GM19463 (cell line): ENCODE measurements at regions not wholly inside any gene's neighbourhood (a gene's known extent, or its start where the extent isn't known, plus 50 kb on each side); places are given as distances from the start of the nearest gene placed in this dataset.
"Not testable (repeated sequence)": the region's sequence is repeated elsewhere in the genome, so short reads cannot be mapped to it uniquely, and the experiment has no call there.

ENCODE experiments used
- ATAC-seq: cut with Tn5 transposase; IDR thresholded peaks from one replicate; pipeline ENCODE4 v1.9.1; 2021; ENCODE audit warnings: mild to moderate bottlenecking, moderate library complexity; ENCODE audit not compliant: unreplicated experiment

- ATAC-seq, result no peak
Observed at GRCh38 chr4:167802463-167803212, 289.7 kb upstream of the ANXA10 start.

GRCh38 chr4:167811958-167812357, 280.4 kb upstream of the ANXA10 start:
- ATAC-seq, result no peak

- ATAC-seq, result no peak
Observed at GRCh38 chr4:167826281-167826680, 266.1 kb upstream of the ANXA10 start.

GRCh38 chr4:167831855-167832254, 260.5 kb upstream of the ANXA10 start:
- ATAC-seq, result no peak

GRCh38 chr4:167838686-167839085, 253.7 kb upstream of the ANXA10 start:
- no peak for ATAC-seq

GRCh38 chr4:167842487-167842886, 249.8 kb upstream of the ANXA10 start:
- no peak for ATAC-seq

- no peak for ATAC-seq
Observed at GRCh38 chr4:167854881-167855280, 237.5 kb upstream of the ANXA10 start.

- not testable (repeated sequence) for ATAC-seq
Observed at GRCh38 chr4:167858127-167858526, 234.2 kb upstream of the ANXA10 start.

- ATAC-seq, result no peak
Observed at GRCh38 chr4:167867191-167867590, 225.1 kb upstream of the ANXA10 start.

GRCh38 chr4:167868163-167868562, 224.2 kb upstream of the ANXA10 start:
- no peak for ATAC-seq

- no peak for ATAC-seq
Observed at GRCh38 chr4:167873496-167873895, 218.8 kb upstream of the ANXA10 start.

- not testable (repeated sequence) for ATAC-seq
Observed at GRCh38 chr4:167876091-167876490, 216.2 kb upstream of the ANXA10 start.

GRCh38 chr4:167877826-167878225, 214.5 kb upstream of the ANXA10 start:
- not testable (repeated sequence) for ATAC-seq

GRCh38 chr4:167883266-167883665, 209.1 kb upstream of the ANXA10 start:
- ATAC-seq, result no peak

GRCh38 chr4:167885071-167885470, 207.3 kb upstream of the ANXA10 start:
- no peak for ATAC-seq

- no peak for ATAC-seq
Observed at GRCh38 chr4:167885872-167886271, 206.5 kb upstream of the ANXA10 start.

GRCh38 chr4:167887726-167888125, 204.6 kb upstream of the ANXA10 start:
- ATAC-seq, result no peak

- no peak for ATAC-seq
Observed at GRCh38 chr4:167890226-167890625, 202.1 kb upstream of the ANXA10 start.

GRCh38 chr4:167893531-167893930, 198.8 kb upstream of the ANXA10 start:
- ATAC-seq, result no peak

GRCh38 chr4:167896260-167896659, 196.1 kb upstream of the ANXA10 start:
- ATAC-seq, result not testable (repeated sequence)

- no peak for ATAC-seq
Observed at GRCh38 chr4:167897116-167897515, 195.2 kb upstream of the ANXA10 start.

GRCh38 chr4:167903291-167903721, 189.0 kb upstream of the ANXA10 start:
- ATAC-seq, result no peak

GRCh38 chr4:167906851-167907250, 185.5 kb upstream of the ANXA10 start:
- no peak for ATAC-seq
